Caco-2 (cell line): ENCODE measurements at regions not wholly inside any gene's neighbourhood (a gene's known extent, or its start where the extent isn't known, plus 50 kb on each side); places are given as distances from the start of the nearest gene placed in this dataset.

Source experiments
- BruUV-seq: library from RNA; stranded (reverse); fragments of 400-500 nt; replicated peaks from 2 replicates; lab custom pipeline; 2021; lab: Mats Ljungman, UMichigan
- CTCF ChIA-PET: fragments of 300-600 bp; sonication (Branson Sonifier 250); formaldehyde crosslinking; loops from one replicate; lab custom pipeline; 2022; ENCODE audit warnings: antibody characterized with exemption; lab: Charles Lee
- POLR2A ChIA-PET: fragments of 300-600 bp; sonication (Branson Sonifier 250); formaldehyde crosslinking; loops from one replicate; lab custom pipeline; 2022; ENCODE audit warnings: antibody characterized with exemption; lab: Charles Lee
- DNase-seq, 2 experiments: peaks; one replicate each; pipeline versions ENCODE4 v3.0.0 to v3.0.0-alpha.2; 2020 to 2022
- H3K27me3 ChIP-seq: replicated peaks from 2 replicates; pipeline ENCODE4 v1.6.0; 2011; ENCODE audit warnings: low read length; ENCODE audit not compliant: control insufficient read depth, insufficient read depth
- H3K36me3 ChIP-seq: 2 replicates; pipeline ENCODE4 v1.5.1; 2011; ENCODE audit warnings: low read length; ENCODE audit not compliant: control insufficient read depth, insufficient read depth
- H3K4me1 ChIP-seq: fragments of 250-450 bp; sonication (Bioruptor Pico); 2 replicates; pipeline ENCODE4 v1.5.1; 2020; ENCODE audit warnings: mild to moderate bottlenecking
- H3K4me3 ChIP-seq: 2 replicates; pipeline ENCODE4 v1.5.1; 2011; ENCODE audit warnings: low read depth, mild to moderate bottlenecking, control low read depth, low read length
- H3K9me3 ChIP-seq: fragments of 250-450 bp; sonication (Bioruptor Pico); 2 replicates; pipeline ENCODE4 v1.5.1; 2020; ENCODE audit warnings: mild to moderate bottlenecking, moderate library complexity
- H3K27ac Mint-ChIP-seq: one replicate; pipeline ENCODE4 v1.8.0; 2022; ENCODE audit warnings: mixed read lengths; ENCODE audit not compliant: unreplicated experiment
- H3K27me3 Mint-ChIP-seq: one replicate; pipeline ENCODE4 v1.8.0; 2022; ENCODE audit warnings: mixed read lengths; ENCODE audit not compliant: insufficient read depth, unreplicated experiment
- H3K36me3 Mint-ChIP-seq: one replicate; pipeline ENCODE4 v1.8.0; 2022; ENCODE audit warnings: mild to moderate bottlenecking, mixed read lengths; ENCODE audit not compliant: insufficient read depth, unreplicated experiment
- H3K4me1 Mint-ChIP-seq: one replicate; pipeline ENCODE4 v1.8.0; 2022; ENCODE audit warnings: low read depth, mixed read lengths; ENCODE audit not compliant: unreplicated experiment
- H3K4me3 Mint-ChIP-seq: one replicate; pipeline ENCODE4 v1.8.0; 2022; ENCODE audit warnings: mild to moderate bottlenecking, moderate library complexity, mixed read lengths; ENCODE audit not compliant: unreplicated experiment
- H3K9me3 Mint-ChIP-seq: one replicate; pipeline ENCODE4 v1.8.0; 2022; ENCODE audit warnings: mixed read lengths; ENCODE audit not compliant: unreplicated experiment
- CTCF ChIP-seq, 2 experiments: fragments of 200-600 bp in 1 of 2; IDR thresholded peaks; 1 replicate in 1 of 2; 2 replicates in 1 of 2; pipeline versions ENCODE4 v1.5.1 to v1.8.0; 2011 to 2022; ENCODE audit warnings: antibody characterized with exemption in 1 of 2, control low read depth in 1 of 2, inconsistent platforms in 1 of 2, low read depth in 1 of 2, low read length in 1 of 2, mild to moderate bottlenecking in 1 of 2, moderate library complexity in 1 of 2; ENCODE audit not compliant: insufficient read depth in 1 of 2, severe bottlenecking in 1 of 2, unreplicated experiment in 1 of 2
- intact Hi-C: fragments of 100-400 bp; cut with micrococcal nuclease; formaldehyde crosslinking; loops from one replicate; pipeline ENCODE4 v1.10.0; 2022; ENCODE audit not compliant: unreplicated experiment

- peak; percentile 41 to 61 for TF ChIP-seq CTCF (IDR thresholded peaks at IDR 0.05; ENCODE audit: insufficient read depth in 1 of 2, low read depth in 1 of 2, low read length in 1 of 2, severe bottlenecking in 1 of 2, unreplicated experiment in 1 of 2)
- H3K27me3 Mint-ChIP-seq, result peaks cover 4% of the 10 kb centered on the region
- H3K9me3 Mint-ChIP-seq, result no peaks in the 10 kb centered on the region
- intact Hi-C loops, result no loop called here
- no peak overlapping the region for H3K4me3 ChIP-seq
- H3K4me3 Mint-ChIP-seq, result no peak overlapping the region
- H3K27ac Mint-ChIP-seq, result no peak overlapping the region
- peak; percentile 29 to 33 for DNase-seq
- no peaks in the 10 kb centered on the region for H3K9me3 ChIP-seq
- no peaks in the 10 kb centered on the region for H3K27me3 ChIP-seq
- H3K36me3 ChIP-seq, result no peaks in the 10 kb centered on the region
- CTCF ChIA-PET, result interaction anchor here (0.8 kb wide), 1 partner anchor 513 kb away, joined by 3 read pairs; no protein-coding TSS in a partner anchor
- H3K4me1 Mint-ChIP-seq, result no peaks in the 10 kb centered on the region
- POLR2A ChIA-PET, result no interaction called here
- no TSS peak for BruUV-seq
- H3K36me3 Mint-ChIP-seq, result no peaks in the 10 kb centered on the region
- H3K4me1 ChIP-seq, result no peaks in the 10 kb centered on the region
Measured at GRCh38 chr18:73980289-73980979, 167.2 kb downstream of the FBXO15 start.

GRCh38 chr18:73979742-73980141, 167.9 kb downstream of the FBXO15 start:
- BruUV-seq, result no TSS peak
- ChIA-PET POLR2A (no interaction called here), CTCF (no interaction called here)
- Mint-ChIP-seq H3K27me3 (peaks cover 4% of the 10 kb centered on the region), H3K36me3 (no peaks in the 10 kb centered on the region), H3K27ac (no peak overlapping the region), H3K4me3 (no peak overlapping the region), H3K9me3 (no peaks in the 10 kb centered on the region), H3K4me1 (no peaks in the 10 kb centered on the region)
- H3K27me3 ChIP-seq, result no peaks in the 10 kb centered on the region
- TF ChIP-seq CTCF (IDR thresholded peaks at IDR 0.05; ENCODE audit: insufficient read depth in 1 of 2, low read depth in 1 of 2, low read length in 1 of 2, severe bottlenecking in 1 of 2, unreplicated experiment in 1 of 2), result no peak
- H3K4me1 ChIP-seq, result no peaks in the 10 kb centered on the region
- DNase-seq, result no peak
- H3K4me3 ChIP-seq, result no peak overlapping the region
- no peaks in the 10 kb centered on the region for H3K9me3 ChIP-seq
- no peaks in the 10 kb centered on the region for H3K36me3 ChIP-seq
- intact Hi-C loops, result no loop called here

- CTCF ChIA-PET, result no interaction called here
- no peak overlapping the region for H3K4me3 Mint-ChIP-seq
- H3K9me3 Mint-ChIP-seq, result no peaks in the 10 kb centered on the region
- no peaks in the 10 kb centered on the region for H3K4me1 Mint-ChIP-seq
- Histone ChIP-seq H3K4me1 (no peaks in the 10 kb centered on the region), H3K27me3 (no peaks in the 10 kb centered on the region), H3K4me3 (no peak overlapping the region), H3K36me3 (no peaks in the 10 kb centered on the region), H3K9me3 (no peaks in the 10 kb centered on the region)
- no TSS peak for BruUV-seq
- no peak for DNase-seq
- H3K36me3 Mint-ChIP-seq, result no peaks in the 10 kb centered on the region
- POLR2A ChIA-PET, result no interaction called here
- H3K27me3 Mint-ChIP-seq, result peaks cover 12% of the 10 kb centered on the region
- no peak overlapping the region for H3K27ac Mint-ChIP-seq
- TF ChIP-seq CTCF (IDR thresholded peaks at IDR 0.05; ENCODE audit: insufficient read depth in 1 of 2, low read depth in 1 of 2, low read length in 1 of 2, severe bottlenecking in 1 of 2, unreplicated experiment in 1 of 2), result no peak
- intact Hi-C loops, result no loop called here
Measured at GRCh38 chr18:73976433-73976832, 171.2 kb downstream of the FBXO15 start.
